ENCODE measurements at regions not wholly inside any gene's neighbourhood (a gene's known extent, or its start where the extent isn't known, plus 50 kb on each side); places are given as distances from the start of the nearest gene placed in this dataset.

GRCh38 chr15:47366884-47367283, 350.4 kb upstream of the SEMA6D start:
- H3K18ac ChIP-seq (ENCODE audit: low read depth in 1 of 2, low read length in 2 of 2) = no peak overlapping the region
- 46% methylated on average over 1 of the region's 2 CpGs for WGBS
- no peaks in the 10 kb centered on the region for H3K36me3 ChIP-seq (ENCODE audit: control insufficient read depth in 1 of 2, insufficient read depth in 2 of 2, low read depth in 1 of 2, low read length in 2 of 2)

GRCh38 chr15:47367726-47368390, 349.4 kb upstream of the SEMA6D start:
- Histone ChIP-seq H3K14ac (ENCODE audit: low read length in 2 of 2) (no peak overlapping the region), H2AFZ (ENCODE audit: low read depth, low read length) (no peak overlapping the region), H3K23ac (ENCODE audit: low read length in 2 of 2) (no peak overlapping the region), H4K91ac (ENCODE audit: low read length) (no peak overlapping the region), H3K4ac (ENCODE audit: low read depth in 1 of 2, low read length in 2 of 2) (no peak overlapping the region), H3K4me1 (ENCODE audit: control insufficient read depth, insufficient read depth, low read depth, low read length) (no peaks in the 10 kb centered on the region), H2BK15ac (ENCODE audit: low read depth, poor library complexity, severe bottlenecking) (no peak overlapping the region), H3K36me3 (ENCODE audit: control insufficient read depth in 1 of 2, insufficient read depth in 2 of 2, low read depth in 1 of 2, low read length in 2 of 2) (no peaks in the 10 kb centered on the region), H3K9me3 (ENCODE audit: control insufficient read depth, low read length) (no peaks in the 10 kb centered on the region), H2AK5ac (ENCODE audit: low read length, severe bottlenecking) (no peak overlapping the region), H3K9ac (ENCODE audit: low read length) (no peak overlapping the region), H3K4me2 (ENCODE audit: low read length, poor library complexity, severe bottlenecking) (no peak overlapping the region), H3K27ac (ENCODE audit: low read length, poor library complexity, severe bottlenecking) (no peak overlapping the region), H2BK12ac (ENCODE audit: low read length in 2 of 2) (no peak overlapping the region), H3K4me3 (ENCODE audit: insufficient read depth in 1 of 2, low read depth in 1 of 2, low read length in 2 of 2) (no peak overlapping the region), H3K79me1 (replicated peaks; ENCODE audit: low read length, poor library complexity, severe bottlenecking) (no peaks in the 10 kb centered on the region), H2BK120ac (ENCODE audit: low read depth, low read length) (no peak overlapping the region), H3K27me3 (ENCODE audit: control insufficient read depth in 1 of 2, insufficient read depth in 1 of 2, low read length in 2 of 2) (no peaks in the 10 kb centered on the region), H4K8ac (ENCODE audit: low read length) (no peak overlapping the region), H3K18ac (ENCODE audit: low read depth in 1 of 2, low read length in 2 of 2) (no peak overlapping the region), H2BK5ac (ENCODE audit: low read depth, low read length, poor library complexity, severe bottlenecking) (no peak overlapping the region)
- 77% methylated on average over 3 of the region's 3 CpGs for WGBS
- DNase-seq = no peak

More at GRCh38 chr15:47366884-47367283, 350.4 kb upstream of the SEMA6D start:
- Histone ChIP-seq H2AK5ac (ENCODE audit: low read length, severe bottlenecking) (no peak overlapping the region), H3K9ac (ENCODE audit: low read length) (no peak overlapping the region), H4K8ac (ENCODE audit: low read length) (no peak overlapping the region), H3K4ac (ENCODE audit: low read depth in 1 of 2, low read length in 2 of 2) (no peak overlapping the region), H3K27me3 (ENCODE audit: control insufficient read depth in 1 of 2, insufficient read depth in 1 of 2, low read length in 2 of 2) (no peaks in the 10 kb centered on the region), H3K23ac (ENCODE audit: low read length in 2 of 2) (no peak overlapping the region), H2BK12ac (ENCODE audit: low read length in 2 of 2) (no peak overlapping the region), H3K14ac (ENCODE audit: low read length in 2 of 2) (no peak overlapping the region), H3K9me3 (ENCODE audit: control insufficient read depth, low read length) (no peaks in the 10 kb centered on the region), H2BK120ac (ENCODE audit: low read depth, low read length) (no peak overlapping the region), H3K4me3 (ENCODE audit: insufficient read depth in 1 of 2, low read depth in 1 of 2, low read length in 2 of 2) (no peak overlapping the region), H4K91ac (ENCODE audit: low read length) (no peak overlapping the region), H2BK5ac (ENCODE audit: low read depth, low read length, poor library complexity, severe bottlenecking) (no peak overlapping the region), H3K4me2 (ENCODE audit: low read length, poor library complexity, severe bottlenecking) (no peak overlapping the region), H3K27ac (ENCODE audit: low read length, poor library complexity, severe bottlenecking) (no peak overlapping the region), H3K4me1 (ENCODE audit: control insufficient read depth, insufficient read depth, low read depth, low read length) (no peaks in the 10 kb centered on the region), H2BK15ac (ENCODE audit: low read depth, poor library complexity, severe bottlenecking) (no peak overlapping the region), H2AFZ (ENCODE audit: low read depth, low read length) (no peak overlapping the region), H3K79me1 (replicated peaks; ENCODE audit: low read length, poor library complexity, severe bottlenecking) (no peaks in the 10 kb centered on the region)
- peak; percentile 72 for DNase-seq

GRCh38 chr15:47371939-47372338, 345.4 kb upstream of the SEMA6D start:
- no peak overlapping the region for H2AK5ac ChIP-seq (ENCODE audit: low read length, severe bottlenecking)
- H3K27me3 ChIP-seq (ENCODE audit: control insufficient read depth in 1 of 2, insufficient read depth in 1 of 2, low read length in 2 of 2) = no peaks in the 10 kb centered on the region
- no peak overlapping the region for H3K4me2 ChIP-seq (ENCODE audit: low read length, poor library complexity, severe bottlenecking)
- no peak overlapping the region for H3K4ac ChIP-seq (ENCODE audit: low read depth in 1 of 2, low read length in 2 of 2)
- no peak overlapping the region for H4K91ac ChIP-seq (ENCODE audit: low read length)
- no peaks in the 10 kb centered on the region for H3K79me1 ChIP-seq (replicated peaks; ENCODE audit: low read length, poor library complexity, severe bottlenecking)
- H2BK15ac ChIP-seq (ENCODE audit: low read depth, poor library complexity, severe bottlenecking) = no peak overlapping the region
- peak overlapping the region; percentile 9 to 67 for H3K18ac ChIP-seq (ENCODE audit: low read depth in 1 of 2, low read length in 2 of 2)
- no peak for DNase-seq
- H3K4me3 ChIP-seq (ENCODE audit: insufficient read depth in 1 of 2, low read depth in 1 of 2, low read length in 2 of 2) = no peak overlapping the region
- no peak overlapping the region for H4K8ac ChIP-seq (ENCODE audit: low read length)
- no peaks in the 10 kb centered on the region for H3K4me1 ChIP-seq (ENCODE audit: control insufficient read depth, insufficient read depth, low read depth, low read length)
- peak overlapping the region in 1 of 2 experiments; percentile 75 for H2BK12ac ChIP-seq (ENCODE audit: low read length in 2 of 2)
- H2BK120ac ChIP-seq (ENCODE audit: low read depth, low read length) = no peak overlapping the region
- no peak overlapping the region for H3K14ac ChIP-seq (ENCODE audit: low read length in 2 of 2)
- no peak overlapping the region for H2BK5ac ChIP-seq (ENCODE audit: low read depth, low read length, poor library complexity, severe bottlenecking)
- H3K23ac ChIP-seq (ENCODE audit: low read length in 2 of 2) = no peak overlapping the region
- no peaks in the 10 kb centered on the region for H3K9me3 ChIP-seq (ENCODE audit: control insufficient read depth, low read length)
- no peak overlapping the region for H2AFZ ChIP-seq (ENCODE audit: low read depth, low read length)
- no peak overlapping the region for H3K9ac ChIP-seq (ENCODE audit: low read length)
- no peaks in the 10 kb centered on the region for H3K36me3 ChIP-seq (ENCODE audit: control insufficient read depth in 1 of 2, insufficient read depth in 2 of 2, low read depth in 1 of 2, low read length in 2 of 2)
- H3K27ac ChIP-seq (ENCODE audit: low read length, poor library complexity, severe bottlenecking) = no peak overlapping the region
- WGBS = 86% methylated on average over 2 of the region's 2 CpGs

GRCh38 chr15:47374222-47374621, 343.1 kb upstream of the SEMA6D start:
- no peaks in the 10 kb centered on the region for H3K36me3 ChIP-seq (ENCODE audit: control insufficient read depth in 1 of 2, insufficient read depth in 2 of 2, low read depth in 1 of 2, low read length in 2 of 2)
- WGBS = 42% methylated on average over 1 of the region's 1 CpG

More at GRCh38 chr15:47374222-47374621, 343.1 kb upstream of the SEMA6D start:
- H3K9me3 ChIP-seq (ENCODE audit: control insufficient read depth, low read length) = no peaks in the 10 kb centered on the region
- no peak overlapping the region for H2BK15ac ChIP-seq (ENCODE audit: low read depth, poor library complexity, severe bottlenecking)
- H2BK120ac ChIP-seq (ENCODE audit: low read depth, low read length) = no peak overlapping the region
- no peak overlapping the region for H2AK5ac ChIP-seq (ENCODE audit: low read length, severe bottlenecking)
- H3K4me2 ChIP-seq (ENCODE audit: low read length, poor library complexity, severe bottlenecking) = no peak overlapping the region
- H3K9ac ChIP-seq (ENCODE audit: low read length) = no peak overlapping the region
- no peak overlapping the region for H2BK5ac ChIP-seq (ENCODE audit: low read depth, low read length, poor library complexity, severe bottlenecking)
- no peak overlapping the region for H3K23ac ChIP-seq (ENCODE audit: low read length in 2 of 2)
- H3K27me3 ChIP-seq (ENCODE audit: control insufficient read depth in 1 of 2, insufficient read depth in 1 of 2, low read length in 2 of 2) = no peaks in the 10 kb centered on the region
- H3K79me1 ChIP-seq (replicated peaks; ENCODE audit: low read length, poor library complexity, severe bottlenecking) = no peaks in the 10 kb centered on the region
- no peak overlapping the region for H3K4me3 ChIP-seq (ENCODE audit: insufficient read depth in 1 of 2, low read depth in 1 of 2, low read length in 2 of 2)
- H4K91ac ChIP-seq (ENCODE audit: low read length) = no peak overlapping the region
- no peak overlapping the region for H2BK12ac ChIP-seq (ENCODE audit: low read length in 2 of 2)
- no peak overlapping the region for H2AFZ ChIP-seq (ENCODE audit: low read depth, low read length)
- H3K4me1 ChIP-seq (ENCODE audit: control insufficient read depth, insufficient read depth, low read depth, low read length) = no peaks in the 10 kb centered on the region
- no peak overlapping the region for H3K18ac ChIP-seq (ENCODE audit: low read depth in 1 of 2, low read length in 2 of 2)
- no peak overlapping the region for H3K27ac ChIP-seq (ENCODE audit: low read length, poor library complexity, severe bottlenecking)
- peak; percentile 13 for DNase-seq
- H4K8ac ChIP-seq (ENCODE audit: low read length) = no peak overlapping the region
- H3K4ac ChIP-seq (ENCODE audit: low read depth in 1 of 2, low read length in 2 of 2) = no peak overlapping the region
- no peak overlapping the region for H3K14ac ChIP-seq (ENCODE audit: low read length in 2 of 2)
